GM18951 (cell line): ENCODE measurements at regions not wholly inside any gene's neighbourhood (a gene's known extent, or its start where the extent isn't known, plus 50 kb on each side); places are given as distances from the start of the nearest gene placed in this dataset.

Source experiments
- POLR2A ChIP-seq: IDR thresholded peaks from 4 replicates; pipeline ENCODE4 v1.6.1; 2011; ENCODE audit warnings: mild to moderate bottlenecking; ENCODE audit not compliant: insufficient read length, insufficient read depth; ENCODE audit errors: extremely low read depth
- in situ Hi-C: fragments of 300-500 bp; cut with MboI; formaldehyde crosslinking; loops from one replicate; pipeline ENCODE4 v1.12.0; 2022; ENCODE audit warnings: low sequenced_read_pairs, mixed read lengths, inconsistent platforms; ENCODE audit not compliant: unreplicated experiment

GRCh38 chr3:104956620-104957345 lies 409.9 kb upstream of the ALCAM start:
- in situ Hi-C loops, result no loop called here
- TF ChIP-seq POLR2A, result no peak

- in situ Hi-C loops, result no loop called here
Observed at GRCh38 chr3:104960579-104960978, 406.1 kb upstream of the ALCAM start.

GRCh38 chr3:104961851-104962250 lies 404.9 kb upstream of the ALCAM start:
- TF ChIP-seq POLR2A, result no peak

More at GRCh38 chr3:104960579-104960978, 406.1 kb upstream of the ALCAM start:
- no peak for TF ChIP-seq POLR2A

GRCh38 chr3:104974316-104974715 lies 392.4 kb upstream of the ALCAM start:
- TF ChIP-seq POLR2A, result no peak
- in situ Hi-C loops, result no loop called here

More at GRCh38 chr3:104961851-104962250, 404.9 kb upstream of the ALCAM start:
- in situ Hi-C loops, result no loop called here

GRCh38 chr3:104977719-104978118 lies 389.0 kb upstream of the ALCAM start:
- no peak for TF ChIP-seq POLR2A
- in situ Hi-C loops, result no loop called here

- no peak for TF ChIP-seq POLR2A
- in situ Hi-C loops, result no loop called here
Observed at GRCh38 chr3:104982130-104982529, 384.6 kb upstream of the ALCAM start.

GRCh38 chr3:104987859-104988258 lies 378.9 kb upstream of the ALCAM start:
- TF ChIP-seq POLR2A, result no peak
- in situ Hi-C loops, result no loop called here

- no peak for TF ChIP-seq POLR2A
Observed at GRCh38 chr3:104988496-104988895, 378.2 kb upstream of the ALCAM start.

GRCh38 chr3:104989878-104990277 lies 376.8 kb upstream of the ALCAM start:
- TF ChIP-seq POLR2A, result no peak
- in situ Hi-C loops, result no loop called here

More at GRCh38 chr3:104988496-104988895, 378.2 kb upstream of the ALCAM start:
- in situ Hi-C loops, result no loop called here

GRCh38 chr3:104990758-104991157 lies 376.0 kb upstream of the ALCAM start:
- no peak for TF ChIP-seq POLR2A
- in situ Hi-C loops, result no loop called here

GRCh38 chr3:104992676-104993075 lies 374.0 kb upstream of the ALCAM start:
- no peak for TF ChIP-seq POLR2A
- in situ Hi-C loops, result no loop called here

- no peak for TF ChIP-seq POLR2A
- in situ Hi-C loops, result no loop called here
Observed at GRCh38 chr3:105006164-105006563, 360.5 kb upstream of the ALCAM start.

GRCh38 chr3:105013657-105014056 lies 353.1 kb upstream of the ALCAM start:
- TF ChIP-seq POLR2A, result no peak
- in situ Hi-C loops, result no loop called here

GRCh38 chr3:105014631-105015030 lies 352.1 kb upstream of the ALCAM start:
- in situ Hi-C loops, result no loop called here
- no peak for TF ChIP-seq POLR2A
